Neuronal stem cell (in vitro differentiated cells): ENCODE measurements at regions not wholly inside any gene's neighbourhood (a gene's known extent, or its start where the extent isn't known, plus 50 kb on each side); places are given as distances from the start of the nearest gene placed in this dataset.

Experiments used
- DNase-seq: peaks from one replicate; pipeline ENCODE4 v3.0.0-alpha.2; 2013; ENCODE audit warnings: low spot score
- H2AFZ ChIP-seq: one replicate; pipeline ENCODE4 v1.6.1; 2013; ENCODE audit warnings: mild to moderate bottlenecking, low read length, inconsistent platforms
- H2AK5ac ChIP-seq: 2 replicates; pipeline ENCODE4 v1.6.1; 2013; ENCODE audit warnings: low read depth, mild to moderate bottlenecking, inconsistent platforms, low read length, moderate library complexity, mixed read lengths
- H2BK120ac ChIP-seq: 2 replicates; pipeline ENCODE4 v1.6.1; 2013; ENCODE audit warnings: low read depth, mild to moderate bottlenecking, inconsistent platforms, low read length, moderate library complexity, mixed read lengths
- H2BK12ac ChIP-seq: one replicate; pipeline ENCODE4 v1.6.1; 2013; ENCODE audit warnings: low read length, inconsistent platforms
- H2BK15ac ChIP-seq: 2 replicates; pipeline ENCODE4 v1.6.1; 2013; ENCODE audit warnings: mild to moderate bottlenecking, low read length, inconsistent platforms, mixed read lengths
- H2BK5ac ChIP-seq: one replicate; pipeline ENCODE4 v1.6.1; 2013; ENCODE audit warnings: inconsistent platforms, mild to moderate bottlenecking, low read length, moderate library complexity
- H3K14ac ChIP-seq: one replicate; pipeline ENCODE4 v1.6.1; 2013; ENCODE audit warnings: low read length, inconsistent platforms
- H3K18ac ChIP-seq: 2 replicates; pipeline ENCODE4 v1.6.1; 2013; ENCODE audit warnings: low read length, inconsistent platforms
- H3K23ac ChIP-seq: 2 replicates; pipeline ENCODE4 v1.6.1; 2013; ENCODE audit warnings: low read depth, mild to moderate bottlenecking, mixed read lengths, low read length, inconsistent platforms; ENCODE audit not compliant: poor library complexity
- H3K27ac ChIP-seq: replicated peaks from 3 replicates; pipeline ENCODE4 v1.5.1; 2013; ENCODE audit warnings: low read length, inconsistent platforms
- H3K27me3 ChIP-seq, 3 experiments: 2 replicates each; pipeline ENCODE4 v1.6.1; 2013; ENCODE audit warnings: low read length in 3 of 3, mild to moderate bottlenecking in 2 of 3, inconsistent platforms in 1 of 3, low read depth in 1 of 3, mixed read lengths in 1 of 3, moderate library complexity in 1 of 3; ENCODE audit not compliant: control insufficient read depth in 3 of 3, insufficient read depth in 3 of 3
- H3K36me3 ChIP-seq, 2 donors: replicated peaks in 1 of 2; 2 replicates each; pipeline ENCODE4 v1.6.1; 2013; ENCODE audit warnings: low read length in 2 of 2; ENCODE audit not compliant: control insufficient read depth in 2 of 2, insufficient read depth in 2 of 2
- H3K4ac ChIP-seq: 2 replicates; pipeline ENCODE4 v1.6.1; 2013; ENCODE audit warnings: inconsistent platforms, mild to moderate bottlenecking, low read length, moderate library complexity
- H3K4me1 ChIP-seq, 2 donors: 1 replicate in 1 of 2; 2 replicates in 1 of 2; pipeline ENCODE4 v1.6.1; 2013; ENCODE audit warnings: low read length in 2 of 2, low read depth in 1 of 2; ENCODE audit not compliant: control insufficient read depth in 2 of 2, insufficient read depth in 1 of 2
- H3K4me2 ChIP-seq: one replicate; pipeline ENCODE4 v1.6.1; 2013; ENCODE audit warnings: mild to moderate bottlenecking, low read length, inconsistent platforms; ENCODE audit not compliant: insufficient read depth, poor library complexity, severe bottlenecking
- H3K4me3 ChIP-seq, 2 donors: 2 replicates each; pipeline ENCODE4 v1.5.1; 2013; ENCODE audit warnings: low read length in 2 of 2, mild to moderate bottlenecking in 2 of 2, inconsistent platforms in 1 of 2, moderate library complexity in 1 of 2
- H3K79me1 ChIP-seq: one replicate; pipeline ENCODE4 v1.6.1; 2013; ENCODE audit warnings: low read depth, mild to moderate bottlenecking, inconsistent platforms, low read length, moderate library complexity
- H3K9ac ChIP-seq: one replicate; pipeline ENCODE4 v1.6.1; 2013; ENCODE audit warnings: mild to moderate bottlenecking, low read depth, low read length, inconsistent platforms; ENCODE audit not compliant: poor library complexity
- H3K9me3 ChIP-seq, 2 donors: replicated peaks in 1 of 2; 2 replicates each; pipeline versions ENCODE3 to v1.6.1; 2013; ENCODE audit warnings: low read length in 2 of 2, mild to moderate bottlenecking in 2 of 2, inconsistent platforms in 1 of 2, low read depth in 1 of 2, mixed read lengths in 1 of 2, moderate library complexity in 1 of 2; ENCODE audit not compliant: control insufficient read depth in 2 of 2, insufficient read depth in 1 of 2
- H4K8ac ChIP-seq: one replicate; pipeline ENCODE4 v1.6.1; 2013; ENCODE audit warnings: low read depth, mild to moderate bottlenecking, inconsistent platforms, low read length, moderate library complexity
- H4K91ac ChIP-seq: one replicate; pipeline ENCODE4 v1.6.1; 2013; ENCODE audit warnings: low read length, low read depth, mild to moderate bottlenecking, inconsistent platforms; ENCODE audit not compliant: poor library complexity
- WGBS, 2 donors: extraction: QIAGEN DNeasy Blood & Tissue Kit; methylation state at CpG; one replicate each; pipeline ENCODE4 v1.1.7; 2013; ENCODE audit warnings: missing lambda C conversion rate in 2 of 2, mixed read lengths in 1 of 2; ENCODE audit not compliant: insufficient read length in 2 of 2, insufficient replicate concordance in 1 of 2; ENCODE audit errors: extremely low coverage in 2 of 2; 5-methylcytosine and 5-hydroxymethylcytosine counted together

DNA sequence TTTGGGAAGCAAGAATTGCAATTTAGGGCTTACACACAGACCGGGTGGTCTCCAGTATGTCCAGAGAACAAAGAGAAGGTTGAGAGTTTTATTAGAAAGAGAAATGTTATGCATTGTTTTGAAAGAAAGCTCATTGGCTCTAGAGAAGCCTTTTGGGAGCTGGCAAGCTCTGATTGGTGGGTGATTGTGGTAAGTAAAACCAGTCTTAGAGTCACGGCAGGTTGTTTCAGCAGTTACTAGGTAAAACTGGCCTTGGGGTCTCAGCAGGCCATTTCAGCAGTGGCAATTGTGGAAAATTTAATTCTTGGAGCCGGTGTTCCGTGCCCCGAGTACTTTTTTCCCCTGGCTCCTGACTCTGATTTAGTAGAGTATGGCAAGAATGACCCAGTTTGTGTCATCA is 78.1 kb downstream of the MRPL46 start:
- Histone ChIP-seq H3K23ac (no peak overlapping the region), H3K9ac (no peak overlapping the region), H3K36me3 (no peaks in the 10 kb centered on the region), H3K4me1 (peaks cover 0 to 6% of the 10 kb centered on the region in 2 donors), H3K79me1 (no peaks in the 10 kb centered on the region), H4K8ac (no peak overlapping the region), H4K91ac (no peak overlapping the region), H2BK120ac (no peak overlapping the region), H2AFZ (no peak overlapping the region), H2BK5ac (no peak overlapping the region), H3K4me2 (no peak overlapping the region), H2AK5ac (no peak overlapping the region), H3K27ac (no peak overlapping the region), H3K4me3 (no peak overlapping the region), H3K9me3 (no peaks in the 10 kb centered on the region), H2BK12ac (no peak overlapping the region), H3K18ac (no peak overlapping the region), H3K14ac (no peak overlapping the region), H2BK15ac (no peak overlapping the region), H3K4ac (no peak overlapping the region), H3K27me3 (no peaks in the 10 kb centered on the region)
- no peak for DNase-seq
- WGBS, 2 donors = no CpG with 5 or more reads among the region's 5 CpGs

DNA sequence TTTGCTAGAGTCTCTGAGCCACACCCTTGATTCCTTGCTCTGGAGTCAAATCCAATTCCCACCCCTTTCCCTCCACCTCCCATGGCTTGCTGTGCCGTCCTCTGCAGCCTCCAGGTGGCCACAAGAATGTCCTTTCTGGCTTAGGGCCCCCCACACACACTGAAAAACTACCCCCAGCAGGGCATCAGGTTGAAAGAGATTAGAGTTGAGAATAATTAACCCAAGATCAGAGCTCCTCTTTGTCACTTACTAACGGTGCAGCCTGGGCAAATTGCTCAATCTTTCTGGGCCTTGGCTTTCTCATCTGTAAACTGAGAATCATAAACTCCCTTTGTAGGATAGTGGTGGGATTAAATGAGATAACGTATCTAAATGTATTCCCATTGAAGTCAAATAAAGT is 78.5 kb downstream of the MRPL46 start:
- Histone ChIP-seq H3K27me3 (no peaks in the 10 kb centered on the region), H3K4me2 (no peak overlapping the region)
- no peak for DNase-seq

DNA sequence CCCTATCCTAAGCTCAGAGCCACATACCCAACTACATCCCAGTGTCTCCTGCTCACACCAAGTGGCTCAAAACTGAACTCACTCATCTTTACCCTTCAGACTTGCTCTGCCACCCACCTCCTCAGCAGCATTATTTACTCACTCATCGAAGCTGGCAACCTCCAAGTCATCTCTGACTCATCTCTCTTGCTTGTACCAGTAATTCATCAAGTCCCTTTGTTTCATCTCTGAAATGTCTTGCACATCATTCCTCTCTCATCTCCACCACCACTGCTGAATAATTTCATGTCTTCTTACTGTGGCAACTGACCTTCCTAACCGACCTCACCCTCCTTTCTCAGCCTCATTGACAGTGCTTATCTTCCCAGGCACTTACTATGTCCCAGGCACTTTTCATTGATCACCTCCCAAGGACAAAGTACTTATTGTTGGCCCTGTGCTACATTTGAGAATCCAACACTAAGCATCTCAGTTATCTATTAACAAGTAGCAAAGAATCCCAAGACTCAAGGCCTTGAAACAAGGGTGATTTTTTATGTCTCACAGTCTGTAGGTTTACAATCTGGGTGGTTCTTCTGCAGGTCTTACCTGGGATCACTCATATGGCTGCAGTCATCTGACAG is 82.0 kb downstream of the MRPL46 start:
- no peak overlapping the region for H2BK15ac ChIP-seq
- H2AFZ ChIP-seq = no peak overlapping the region
- H3K4me1 ChIP-seq = peaks cover 0 to 6% of the 10 kb centered on the region in 2 donors
- no peak overlapping the region for H3K14ac ChIP-seq
- no peaks in the 10 kb centered on the region for H3K9me3 ChIP-seq
- H3K27ac ChIP-seq = no peak overlapping the region
- no peak overlapping the region for H3K23ac ChIP-seq
- no peak overlapping the region for H4K8ac ChIP-seq
- H3K79me1 ChIP-seq = no peaks in the 10 kb centered on the region
- H2BK5ac ChIP-seq = no peak overlapping the region
- H2AK5ac ChIP-seq = no peak overlapping the region
- no peak overlapping the region for H3K4ac ChIP-seq
- H4K91ac ChIP-seq = no peak overlapping the region
- no CpG with 5 or more reads among the region's 2 CpGs for WGBS, 2 donors
- H2BK12ac ChIP-seq = no peak overlapping the region
- peaks cover 0 to 6% (median 0%) of the 10 kb centered on the region in 3 experiments for H3K27me3 ChIP-seq
- H3K36me3 ChIP-seq = no peaks in the 10 kb centered on the region
- H3K4me2 ChIP-seq = no peak overlapping the region
- no peak for DNase-seq
- peak overlapping the region in 1 of 2 donors; percentile 15 for H3K4me3 ChIP-seq
- H2BK120ac ChIP-seq = no peak overlapping the region
- H3K18ac ChIP-seq = no peak overlapping the region
- no peak overlapping the region for H3K9ac ChIP-seq

More for the DNA sequence above, 78.5 kb downstream of the MRPL46 start:
- no peaks in the 10 kb centered on the region for H3K36me3 ChIP-seq
- no CpG with 5 or more reads among the region's 3 CpGs for WGBS, 2 donors
- no peak overlapping the region for H2BK120ac ChIP-seq
- H3K18ac ChIP-seq = no peak overlapping the region
- H2AK5ac ChIP-seq = no peak overlapping the region
- H3K23ac ChIP-seq = no peak overlapping the region
- no peak overlapping the region for H4K8ac ChIP-seq
- no peak overlapping the region for H3K9ac ChIP-seq
- no peaks in the 10 kb centered on the region for H3K9me3 ChIP-seq
- no peak overlapping the region for H3K4me3 ChIP-seq
- H3K27ac ChIP-seq = no peak overlapping the region
- no peak overlapping the region for H2BK5ac ChIP-seq
- H3K4me1 ChIP-seq = peaks cover 0 to 6% of the 10 kb centered on the region in 2 donors
- no peak overlapping the region for H2BK15ac ChIP-seq
- no peak overlapping the region for H3K4ac ChIP-seq
- H3K79me1 ChIP-seq = no peaks in the 10 kb centered on the region
- no peak overlapping the region for H2BK12ac ChIP-seq
- H3K14ac ChIP-seq = no peak overlapping the region
- H2AFZ ChIP-seq = no peak overlapping the region
- no peak overlapping the region for H4K91ac ChIP-seq

DNA sequence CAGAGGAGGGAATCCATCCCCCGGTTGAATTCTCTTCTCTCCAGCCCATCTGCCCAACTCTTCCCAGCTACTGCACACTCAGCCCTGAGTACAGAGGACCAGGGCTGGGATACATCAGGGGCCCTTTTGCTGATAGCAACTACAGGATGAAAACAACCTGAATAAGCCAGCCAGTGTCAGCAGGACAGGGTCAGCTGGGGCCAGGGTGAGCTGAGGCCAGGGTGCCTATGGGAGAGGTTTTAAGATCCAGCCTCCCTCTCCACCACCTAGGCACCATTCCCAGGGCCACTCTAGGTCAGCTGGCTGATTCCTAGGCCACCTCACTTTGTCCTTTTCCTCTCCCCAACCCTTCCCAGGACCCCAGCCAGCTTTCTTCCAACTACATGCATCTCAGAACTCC is 83.8 kb downstream of the MRPL46 start:
- H3K4me2 ChIP-seq = no peak overlapping the region
- H3K36me3 ChIP-seq = no peaks in the 10 kb centered on the region
- H3K18ac ChIP-seq = no peak overlapping the region
- H3K9me3 ChIP-seq = no peaks in the 10 kb centered on the region
- WGBS, 2 donors = no CpG with 5 or more reads among the region's 1 CpG
- no peak overlapping the region for H2BK12ac ChIP-seq
- no peak overlapping the region for H3K4me3 ChIP-seq
- H4K8ac ChIP-seq = no peak overlapping the region
- H2AFZ ChIP-seq = no peak overlapping the region
- no peak overlapping the region for H3K27ac ChIP-seq
- H3K14ac ChIP-seq = no peak overlapping the region
- H3K4me1 ChIP-seq = peaks cover 0 to 2% of the 10 kb centered on the region in 2 donors
- H2BK5ac ChIP-seq = no peak overlapping the region
- no peak for DNase-seq
- no peak overlapping the region for H2AK5ac ChIP-seq
- no peak overlapping the region for H2BK15ac ChIP-seq
- H3K4ac ChIP-seq = no peak overlapping the region
- no peak overlapping the region for H3K23ac ChIP-seq
- no peaks in the 10 kb centered on the region for H3K79me1 ChIP-seq
- no peak overlapping the region for H3K9ac ChIP-seq
- peaks cover 0 to 8% (median 0%) of the 10 kb centered on the region in 3 experiments for H3K27me3 ChIP-seq
- no peak overlapping the region for H4K91ac ChIP-seq
- H2BK120ac ChIP-seq = no peak overlapping the region
